ENCODE measurements at regions not wholly inside any gene's neighbourhood (a gene's known extent, or its start where the extent isn't known, plus 50 kb on each side); places are given as distances from the start of the nearest gene placed in this dataset.

- TF ChIP-seq GATA2 (IDR thresholded peaks at IDR 0.05; ENCODE audit: low read depth, low read length): no peak
- TF ChIP-seq GATA3 (IDR thresholded peaks at IDR 0.05; ENCODE audit: low read depth, low read length): no peak
Observed at GRCh38 chr21:25424048-25424447, 183.2 kb downstream of the MRPL39 start.
